Sigmoid colon (tissue), 4 donors: ENCODE measurements at regions not wholly inside any gene's neighbourhood (a gene's known extent, or its start where the extent isn't known, plus 50 kb on each side); places are given as distances from the start of the nearest gene placed in this dataset.

Source experiments
- CTCF ChIP-seq, 4 experiments: fragments of 450-650 bp in 3 of 4; fragments of 200-600 bp in 1 of 4; IDR thresholded peaks; one replicate each; pipeline ENCODE4 v1.5.1; 2016 to 2019; ENCODE audit warnings: antibody characterized with exemption in 4 of 4, mild to moderate bottlenecking in 3 of 4, moderate library complexity in 2 of 4
- POLR2AphosphoS5 ChIP-seq, 4 donors: sonication (generic); formaldehyde crosslinking; IDR thresholded peaks; one replicate each; pipeline ENCODE4 v1.6.1; 2017; ENCODE audit warnings: antibody characterized with exemption in 4 of 4

- TF ChIP-seq CTCF (IDR thresholded peaks at IDR 0.05): no peak
- TF ChIP-seq POLR2AphosphoS5 (IDR thresholded peaks at IDR 0.05): no peak
These were observed 550.0 kb downstream of the BNC2 start for GRCh38 chr9:16320338-16320902.
